HG03108 (cell line): ENCODE measurements at regions not wholly inside any gene's neighbourhood (a gene's known extent, or its start where the extent isn't known, plus 50 kb on each side); places are given as distances from the start of the nearest gene placed in this dataset.
"Not testable (repeated sequence)": the region's sequence is repeated elsewhere in the genome, so short reads cannot be mapped to it uniquely, and the experiment has no call there.

ENCODE experiments used
- ATAC-seq: cut with Tn5 transposase; IDR thresholded peaks from one replicate; pipeline ENCODE4 v1.9.1; 2021; ENCODE audit warnings: moderate library complexity; ENCODE audit not compliant: unreplicated experiment

GRCh38 chr3:20921112-20921511 lies 735.1 kb upstream of the SGO1 start:
- not testable (repeated sequence) for ATAC-seq

GRCh38 chr3:20916951-20917606 lies 731.1 kb upstream of the SGO1 start:
- ATAC-seq = no peak

GRCh38 chr3:20914310-20914709 lies 728.3 kb upstream of the SGO1 start:
- no peak for ATAC-seq

GRCh38 chr3:20912406-20912805 lies 726.4 kb upstream of the SGO1 start:
- ATAC-seq = no peak

GRCh38 chr3:20909511-20909910 lies 723.5 kb upstream of the SGO1 start:
- ATAC-seq = no peak

- no peak for ATAC-seq
Measured at GRCh38 chr3:20905210-20905805, 719.3 kb upstream of the SGO1 start.

- ATAC-seq = no peak
Measured at GRCh38 chr3:20904671-20905070, 718.7 kb upstream of the SGO1 start.

GRCh38 chr3:20898962-20899361 lies 713.0 kb upstream of the SGO1 start:
- ATAC-seq = no peak

GRCh38 chr3:20890111-20890519 lies 704.1 kb upstream of the SGO1 start:
- ATAC-seq = no peak

- no peak for ATAC-seq
Measured at GRCh38 chr3:20878691-20879090, 692.7 kb upstream of the SGO1 start.

- ATAC-seq = no peak
Measured at GRCh38 chr3:20873235-20873634, 687.2 kb upstream of the SGO1 start.

GRCh38 chr3:20870106-20870899 lies 684.3 kb upstream of the SGO1 start:
- ATAC-seq = no peak

- no peak for ATAC-seq
Measured at GRCh38 chr3:20865803-20866202, 679.8 kb upstream of the SGO1 start.

- no peak for ATAC-seq
Measured at GRCh38 chr3:20861454-20861853, 675.4 kb upstream of the SGO1 start.

GRCh38 chr3:20857636-20858035 lies 671.6 kb upstream of the SGO1 start:
- no peak for ATAC-seq

GRCh38 chr3:20853890-20854289 lies 667.9 kb upstream of the SGO1 start:
- no peak for ATAC-seq

- no peak for ATAC-seq
Measured at GRCh38 chr3:20852712-20853111, 666.7 kb upstream of the SGO1 start.

GRCh38 chr3:20849975-20850374 lies 664.0 kb upstream of the SGO1 start:
- ATAC-seq = no peak

GRCh38 chr3:20846832-20847231 lies 660.8 kb upstream of the SGO1 start:
- no peak for ATAC-seq

GRCh38 chr3:20846066-20846465 lies 660.1 kb upstream of the SGO1 start:
- ATAC-seq = no peak

GRCh38 chr3:20844851-20845250 lies 658.8 kb upstream of the SGO1 start:
- ATAC-seq = no peak
